ENCODE measurements at regions not wholly inside any gene's neighbourhood (a gene's known extent, or its start where the extent isn't known, plus 50 kb on each side); places are given as distances from the start of the nearest gene placed in this dataset.

GRCh38 chr12:45125997-45126396 lies 75.1 kb upstream of the DBX2 start:
- H3K4me2 ChIP-seq (ENCODE audit: control insufficient read depth, insufficient read depth) = no peak overlapping the region
- no peak overlapping the region for H3K27ac ChIP-seq (ENCODE audit: control insufficient read depth, insufficient read depth)
- SMC1A ChIA-PET (ENCODE audit: uncharacterized antibody, unreplicated experiment) = no interaction called here
- POLR2A ChIA-PET = no interaction called here
- no TSS peak for BruUV-seq (replicated peaks)
- H3K9ac ChIP-seq (ENCODE audit: control insufficient read depth, insufficient read depth, low read length) = no peak overlapping the region
- 0% methylated on average over 2 of the region's 2 CpGs for WGBS (ENCODE audit: insufficient coverage, insufficient replicate concordance, low lambda C conversion rate, missing lambda C conversion rate)
- no peak for FAIRE-seq
- no peaks in the 10 kb centered on the region for H4K20me1 ChIP-seq (ENCODE audit: control insufficient read depth, insufficient read depth)
- H3K36me3 ChIP-seq (ENCODE audit: control insufficient read depth in 2 of 2, insufficient read depth in 2 of 2, low read length in 1 of 2) = no peaks in the 10 kb centered on the region
- no peaks in the 10 kb centered on the region for H3K79me2 ChIP-seq (ENCODE audit: control insufficient read depth, insufficient read depth, low read length)
- no peak for TF ChIP-seq EED (IDR thresholded peaks at IDR 0.05; ENCODE audit: low read depth)
- no peak for TF ChIP-seq ESRRA (IDR thresholded peaks at IDR 0.05; ENCODE audit: low read length)
- no peak for TF ChIP-seq BMI1 (IDR thresholded peaks at IDR 0.05; ENCODE audit: borderline replicate concordance)
- TF ChIP-seq ZBTB40 (IDR thresholded peaks at IDR 0.05; ENCODE audit: borderline replicate concordance) = no peak
- TF ChIP-seq IRF5 (IDR thresholded peaks at IDR 0.05; ENCODE audit: borderline replicate concordance) = no peak
- TF ChIP-seq JUND (IDR thresholded peaks at IDR 0.05; ENCODE audit: low read depth, low read length) = no peak
- TF ChIP-seq ATF7 (IDR thresholded peaks at IDR 0.05; ENCODE audit: low read depth) = no peak
- no peak for TF ChIP-seq TCF3 (IDR thresholded peaks at IDR 0.05; ENCODE audit: borderline replicate concordance, insufficient read depth, low read depth, low read length)
- TF ChIP-seq MEF2A (IDR thresholded peaks at IDR 0.05; ENCODE audit: insufficient read depth, low read depth, low read length) = no peak
- no peak for TF ChIP-seq BCL11A (IDR thresholded peaks at IDR 0.05; ENCODE audit: low read depth, low read length)
- TF ChIP-seq, protein P1, sequence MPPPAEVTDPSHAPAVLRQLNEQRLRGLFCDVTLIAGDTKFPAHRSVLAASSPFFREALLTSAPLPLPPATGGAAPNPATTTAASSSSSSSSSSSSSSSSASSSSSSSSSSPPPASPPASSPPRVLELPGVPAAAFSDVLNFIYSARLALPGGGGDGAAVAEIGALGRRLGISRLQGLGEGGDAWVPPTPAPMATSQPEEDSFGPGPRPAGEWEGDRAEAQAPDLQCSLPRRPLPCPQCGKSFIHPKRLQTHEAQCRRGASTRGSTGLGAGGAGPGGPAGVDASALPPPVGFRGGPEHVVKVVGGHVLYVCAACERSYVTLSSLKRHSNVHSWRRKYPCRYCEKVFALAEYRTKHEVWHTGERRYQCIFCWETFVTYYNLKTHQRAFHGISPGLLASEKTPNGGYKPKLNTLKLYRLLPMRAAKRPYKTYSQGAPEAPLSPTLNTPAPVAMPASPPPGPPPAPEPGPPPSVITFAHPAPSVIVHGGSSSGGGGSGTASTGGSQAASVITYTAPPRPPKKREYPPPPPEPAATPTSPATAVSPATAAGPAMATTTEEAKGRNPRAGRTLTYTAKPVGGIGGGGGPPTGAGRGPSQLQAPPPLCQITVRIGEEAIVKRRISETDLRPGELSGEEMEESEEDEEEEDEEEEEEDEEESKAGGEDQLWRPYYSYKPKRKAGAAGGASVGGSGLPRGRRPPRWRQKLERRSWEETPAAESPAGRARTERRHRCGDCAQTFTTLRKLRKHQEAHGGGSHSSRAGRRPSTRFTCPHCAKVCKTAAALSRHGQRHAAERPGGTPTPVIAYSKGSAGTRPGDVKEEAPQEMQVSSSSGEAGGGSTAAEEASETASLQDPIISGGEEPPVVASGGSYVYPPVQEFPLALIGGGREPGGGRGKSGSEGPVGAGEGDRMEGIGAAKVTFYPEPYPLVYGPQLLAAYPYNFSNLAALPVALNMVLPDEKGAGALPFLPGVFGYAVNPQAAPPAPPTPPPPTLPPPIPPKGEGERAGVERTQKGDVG (CRISPR knock-in tag; IDR thresholded peaks at IDR 0.05) = no peak
- TF ChIP-seq E2F4 (IDR thresholded peaks at IDR 0.05; ENCODE audit: low read depth, low read length) = no peak
- no peak for TF ChIP-seq RAD21 (IDR thresholded peaks at IDR 0.05; ENCODE audit: insufficient read depth, low read depth, low read length)
- TF ChIP-seq RFX5 (IDR thresholded peaks at IDR 0.05; ENCODE audit: low read depth, low read length) = no peak
- no peak overlapping the region for H2AFZ ChIP-seq (ENCODE audit: control insufficient read depth, low read depth, low read length)
- no peaks in the 10 kb centered on the region for H3K27me3 ChIP-seq (replicated peaks in 1 of 2; ENCODE audit: control insufficient read depth in 2 of 2, insufficient read depth in 2 of 2, low read length in 1 of 2)
- H3K4me3 ChIP-seq = no peak overlapping the region
- intact Hi-C loops (cut with micrococcal nuclease; ENCODE audit: unreplicated experiment) = no loop called here
- H3K4me1 ChIP-seq (ENCODE audit: control insufficient read depth, insufficient read depth, low read length) = no peaks in the 10 kb centered on the region
- DNase-seq (ENCODE audit: low read depth, low spot score) = no peak
- CTCF ChIA-PET = interaction anchor here (0.7 kb wide), 1 partner anchor 418 kb away, joined by 3 read pairs; no protein-coding TSS in a partner anchor
- H3K9me3 ChIP-seq (replicated peaks; ENCODE audit: control insufficient read depth, insufficient read depth, low read length) = no peaks in the 10 kb centered on the region
- in situ Hi-C loops (cut with MboI) = no loop called here
- ATAC-seq = no peak
- RAD21 ChIA-PET (ENCODE audit: unreplicated experiment) = no interaction called here
